Neural cell (in vitro differentiated cells): ENCODE measurements at regions not wholly inside any gene's neighbourhood (a gene's known extent, or its start where the extent isn't known, plus 50 kb on each side); places are given as distances from the start of the nearest gene placed in this dataset.

ENCODE experiments used
- H2AFZ ChIP-seq: fragments of 200-600, 300-800 bp; sonication (generic), shearing (Covaris generic); 2 replicates; pipeline ENCODE4 v1.6.0; 2014; ENCODE audit warnings: low read depth, mild to moderate bottlenecking, antibody characterized with exemption, low read length, moderate library complexity
- H3F3A ChIP-seq: fragments of 200-600 bp; shearing (Covaris generic); 2 replicates; pipeline ENCODE4 v1.6.1; 2016; ENCODE audit warnings: mild to moderate bottlenecking, moderate library complexity, mixed read lengths, antibody characterized with exemption, low read length; ENCODE audit not compliant: insufficient read depth, poor library complexity, severe bottlenecking
- H3K27ac ChIP-seq: fragments of 200-600, 300-800 bp; sonication (generic), shearing (Covaris generic); 2 replicates; pipeline ENCODE4 v1.5.1; 2014; ENCODE audit warnings: mild to moderate bottlenecking, low read length, moderate library complexity
- H3K27me3 ChIP-seq: fragments of 300-800, 200-600 bp; sonication (generic), shearing (Covaris generic); 2 replicates; pipeline ENCODE4 v1.6.0; 2014; ENCODE audit warnings: mild to moderate bottlenecking, low read depth, low read length, moderate library complexity; ENCODE audit not compliant: insufficient read depth
- H3K36me3 ChIP-seq: fragments of 300-800, 200-600 bp; sonication (generic), shearing (Covaris generic); 2 replicates; pipeline ENCODE4 v1.5.1; 2014; ENCODE audit warnings: mild to moderate bottlenecking, antibody characterized with exemption, low read length, moderate library complexity; ENCODE audit not compliant: insufficient read depth
- H3K4me2 ChIP-seq: fragments of 300-800, 200-600 bp; sonication (generic), shearing (Covaris generic); 2 replicates; pipeline ENCODE4 v1.6.0; 2014; ENCODE audit warnings: mild to moderate bottlenecking, low read length
- H3K4me3 ChIP-seq: fragments of 300-800, 200-600 bp; sonication (generic), shearing (Covaris generic); 2 replicates; pipeline ENCODE4 v1.5.1; 2014; ENCODE audit warnings: mild to moderate bottlenecking, low read length, moderate library complexity
- H3K79me2 ChIP-seq: fragments of 200-600 bp; shearing (Covaris generic); replicated peaks from 2 replicates; pipeline ENCODE4 v1.6.0; 2014; ENCODE audit warnings: mild to moderate bottlenecking, low read length, moderate library complexity; ENCODE audit not compliant: insufficient read depth
- H3K9ac ChIP-seq: fragments of 300-800, 200-600 bp; sonication (generic), shearing (Covaris generic); 2 replicates; pipeline ENCODE4 v1.6.1; 2016; ENCODE audit warnings: mild to moderate bottlenecking, low read length, mixed read lengths
- H3K9me2 ChIP-seq: fragments of 200-600 bp; shearing (Covaris generic); 2 replicates; pipeline ENCODE4 v1.6.1; 2016; ENCODE audit warnings: mild to moderate bottlenecking, low read length, mixed read lengths; ENCODE audit not compliant: insufficient read depth
- H3K9me3 ChIP-seq: fragments of 200-600, 300-800 bp; sonication (generic), shearing (Covaris generic); 2 replicates; pipeline ENCODE4 v1.6.1; 2016; ENCODE audit warnings: mild to moderate bottlenecking, mixed run types, low read length, moderate library complexity, mixed read lengths
- H4K20me1 ChIP-seq: fragments of 200-600 bp; shearing (Covaris generic); 2 replicates; pipeline ENCODE4 v1.6.1; 2016; ENCODE audit warnings: mild to moderate bottlenecking, mixed run types; ENCODE audit not compliant: insufficient read depth
- EP300 ChIP-seq: fragments of 450-650 bp; conservative IDR thresholded peaks from 2 replicates; pipeline ENCODE4 v1.6.1; 2014; ENCODE audit warnings: antibody characterized with exemption, mild to moderate bottlenecking, moderate library complexity; ENCODE audit not compliant: poor library complexity, severe bottlenecking
- EZH2 ChIP-seq: fragments of 200-600, 300-800 bp; shearing (Covaris generic), sonication (generic); IDR thresholded peaks from 2 replicates; pipeline ENCODE4 v1.6.1; 2014; ENCODE audit warnings: antibody characterized with exemption, low read length, borderline replicate concordance, mild to moderate bottlenecking; ENCODE audit not compliant: insufficient read depth, poor library complexity, severe bottlenecking
- MXI1 ChIP-seq: fragments of 450-650 bp; conservative IDR thresholded peaks from 2 replicates; pipeline ENCODE4 v1.6.1; 2014; ENCODE audit warnings: antibody characterized with exemption, mild to moderate bottlenecking; ENCODE audit not compliant: poor library complexity, severe bottlenecking
- POLR2AphosphoS5 ChIP-seq: IDR thresholded peaks from 2 replicates; pipeline ENCODE4 v1.6.1; 2012
- RAD21 ChIP-seq: fragments of 450-650 bp; conservative IDR thresholded peaks from 2 replicates; pipeline ENCODE4 v1.6.1; 2014; ENCODE audit warnings: antibody characterized with exemption, mild to moderate bottlenecking, moderate library complexity
- REST ChIP-seq: IDR thresholded peaks from 2 replicates; pipeline ENCODE4 v1.6.1; 2012; ENCODE audit warnings: borderline replicate concordance
- SMC3 ChIP-seq: fragments of 450-650 bp; conservative IDR thresholded peaks from 2 replicates; pipeline ENCODE4 v1.6.1; 2014; ENCODE audit warnings: antibody characterized with exemption, mild to moderate bottlenecking, moderate library complexity; ENCODE audit not compliant: poor library complexity
- TAF1 ChIP-seq: IDR thresholded peaks from 2 replicates; pipeline ENCODE4 v1.6.1; 2012; ENCODE audit warnings: low read depth
- TF ChIP-seq, protein P1 (sequence below): fragments of 450-650 bp; IDR thresholded peaks from 2 replicates; pipeline ENCODE4 v1.5.1; 2014; ENCODE audit warnings: antibody characterized with exemption, mild to moderate bottlenecking, moderate library complexity; ENCODE audit not compliant: poor library complexity, severe bottlenecking

DNA sequence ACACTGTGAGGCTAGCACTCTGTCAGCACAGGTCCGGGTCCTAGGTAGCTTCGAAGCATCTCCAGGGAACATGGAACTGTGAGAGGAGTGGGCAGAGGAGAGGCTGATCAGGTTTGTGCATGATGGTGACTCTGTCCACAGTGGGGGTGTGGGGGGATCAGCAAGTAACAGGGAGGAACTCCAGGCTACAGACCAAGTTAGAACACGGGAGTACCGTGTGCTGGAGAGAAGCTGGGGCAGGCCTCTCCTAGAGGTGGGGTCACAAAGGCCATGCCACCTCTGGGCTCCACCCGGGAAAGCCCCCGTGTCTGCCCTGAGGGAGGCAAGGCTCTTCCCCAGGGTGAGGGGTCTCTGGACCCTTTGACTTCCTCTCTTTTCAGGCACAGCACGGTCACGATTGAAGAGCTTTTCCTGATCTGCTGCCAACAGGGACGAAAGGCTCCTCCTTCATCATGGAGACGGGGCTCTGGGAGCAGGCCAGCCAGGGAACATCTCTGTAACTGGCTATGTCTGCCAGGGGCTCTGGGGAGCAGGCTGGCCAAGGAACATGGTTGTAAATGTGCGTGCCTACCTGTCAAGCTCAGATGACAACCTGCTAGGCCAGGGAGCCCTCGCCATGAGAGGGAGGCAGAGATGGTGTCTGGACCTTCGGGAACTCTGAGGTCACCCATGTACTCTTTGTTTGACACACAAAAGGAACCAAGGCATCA, 1476.1 kb downstream of the BRD1 start:
- Histone ChIP-seq H3K4me3 (no peak overlapping the region), H3K79me2 (no peaks in the 10 kb centered on the region), H3K9me2 (no peaks in the 10 kb centered on the region), H3K4me2 (no peak overlapping the region), H3K9ac (no peak overlapping the region), H4K20me1 (no peaks in the 10 kb centered on the region), H3F3A (no peaks in the 10 kb centered on the region), H3K27ac (no peak overlapping the region), H3K9me3 (no peaks in the 10 kb centered on the region), H3K27me3 (no peaks in the 10 kb centered on the region), H2AFZ (no peak overlapping the region), H3K36me3 (no peaks in the 10 kb centered on the region)
- no peak for TF ChIP-seq TAF1
- TF ChIP-seq EP300 = no peak
- no peak for TF ChIP-seq SMC3
- no peak for TF ChIP-seq POLR2AphosphoS5
- TF ChIP-seq MXI1 = no peak
- TF ChIP-seq, protein P1, sequence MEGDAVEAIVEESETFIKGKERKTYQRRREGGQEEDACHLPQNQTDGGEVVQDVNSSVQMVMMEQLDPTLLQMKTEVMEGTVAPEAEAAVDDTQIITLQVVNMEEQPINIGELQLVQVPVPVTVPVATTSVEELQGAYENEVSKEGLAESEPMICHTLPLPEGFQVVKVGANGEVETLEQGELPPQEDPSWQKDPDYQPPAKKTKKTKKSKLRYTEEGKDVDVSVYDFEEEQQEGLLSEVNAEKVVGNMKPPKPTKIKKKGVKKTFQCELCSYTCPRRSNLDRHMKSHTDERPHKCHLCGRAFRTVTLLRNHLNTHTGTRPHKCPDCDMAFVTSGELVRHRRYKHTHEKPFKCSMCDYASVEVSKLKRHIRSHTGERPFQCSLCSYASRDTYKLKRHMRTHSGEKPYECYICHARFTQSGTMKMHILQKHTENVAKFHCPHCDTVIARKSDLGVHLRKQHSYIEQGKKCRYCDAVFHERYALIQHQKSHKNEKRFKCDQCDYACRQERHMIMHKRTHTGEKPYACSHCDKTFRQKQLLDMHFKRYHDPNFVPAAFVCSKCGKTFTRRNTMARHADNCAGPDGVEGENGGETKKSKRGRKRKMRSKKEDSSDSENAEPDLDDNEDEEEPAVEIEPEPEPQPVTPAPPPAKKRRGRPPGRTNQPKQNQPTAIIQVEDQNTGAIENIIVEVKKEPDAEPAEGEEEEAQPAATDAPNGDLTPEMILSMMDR = no peak
- TF ChIP-seq RAD21 = no peak
- TF ChIP-seq REST = no peak
- no peak for TF ChIP-seq EZH2

- no peak overlapping the region for H3K4me2 ChIP-seq
- H3K4me3 ChIP-seq = no peak overlapping the region
- H3K9me3 ChIP-seq = no peaks in the 10 kb centered on the region
Measured at GRCh38 chr22:48350456-48350855, 1477.2 kb downstream of the BRD1 start.

More at GRCh38 chr22:48350456-48350855, 1477.2 kb downstream of the BRD1 start:
- Histone ChIP-seq H4K20me1 (no peaks in the 10 kb centered on the region), H3K9me2 (no peaks in the 10 kb centered on the region), H3K9ac (no peak overlapping the region), H3K27me3 (no peaks in the 10 kb centered on the region), H2AFZ (no peak overlapping the region), H3K36me3 (no peaks in the 10 kb centered on the region), H3K79me2 (no peaks in the 10 kb centered on the region), H3F3A (no peaks in the 10 kb centered on the region), H3K27ac (no peak overlapping the region)
- no peak for TF ChIP-seq EP300
- no peak for TF ChIP-seq EZH2
- TF ChIP-seq RAD21 = no peak
- TF ChIP-seq, protein P1 = no peak
- TF ChIP-seq SMC3 = no peak
- TF ChIP-seq REST = no peak
- no peak for TF ChIP-seq POLR2AphosphoS5
